Erythroblast (primary cell): ENCODE measurements at regions not wholly inside any gene's neighbourhood (a gene's known extent, or its start where the extent isn't known, plus 50 kb on each side); places are given as distances from the start of the nearest gene placed in this dataset.

Experiments
- GATA1 ChIP-seq: IDR thresholded peaks from 2 replicates; pipeline ENCODE4 v1.6.1; 2011; ENCODE audit warnings: low read depth, mild to moderate bottlenecking, control low read depth, low read length, moderate library complexity
- POLR2A ChIP-seq: IDR thresholded peaks from 2 replicates; pipeline ENCODE4 v1.6.1; 2011; ENCODE audit warnings: mild to moderate bottlenecking, low read length

DNA sequence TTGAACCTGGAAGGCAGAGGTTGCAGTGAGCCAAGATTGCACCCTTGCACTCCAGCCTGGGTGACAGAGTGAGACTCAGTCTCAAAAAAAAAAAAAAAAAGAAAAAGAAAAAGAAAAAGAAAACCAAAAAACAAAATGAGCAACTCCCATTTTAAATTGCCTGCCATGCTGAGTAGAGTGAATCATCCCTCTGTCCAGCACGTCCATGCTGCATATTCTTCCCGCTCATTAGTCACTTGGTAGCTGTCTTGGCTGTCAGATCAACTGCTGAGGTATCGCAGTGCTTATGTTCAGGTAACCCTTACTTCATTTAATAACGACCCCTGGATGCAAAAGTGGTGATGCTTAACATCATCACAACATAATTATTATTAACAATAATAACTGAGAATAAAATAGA, 60.7 kb upstream of the SMOX start:
- no peak for TF ChIP-seq GATA1
- TF ChIP-seq POLR2A = no peak
